Sigmoid colon (tissue), 6 donors: ENCODE measurements at regions not wholly inside any gene's neighbourhood (a gene's known extent, or its start where the extent isn't known, plus 50 kb on each side); places are given as distances from the start of the nearest gene placed in this dataset.

Source experiments
- DNase-seq: peaks from one replicate; pipeline ENCODE4 v3.0.0-alpha.2; 2019
- H3K27ac ChIP-seq, 4 donors: fragments of 200-600 bp; sonication (generic); one replicate each; pipeline ENCODE4 v1.5.1; 2016 to 2019; ENCODE audit warnings: mild to moderate bottlenecking in 1 of 4
- H3K27me3 ChIP-seq, 3 donors: fragments of 200-600 bp; sonication (generic); one replicate each; pipeline ENCODE4 v1.5.1; 2019; ENCODE audit warnings: mild to moderate bottlenecking in 1 of 3
- H3K36me3 ChIP-seq, 4 donors: fragments of 200-600 bp; sonication (generic); one replicate each; pipeline ENCODE4 v1.5.1; 2016 to 2019
- H3K4me1 ChIP-seq, 4 donors: fragments of 200-600 bp; sonication (generic); one replicate each; pipeline ENCODE4 v1.5.1; 2017 to 2019
- H3K4me3 ChIP-seq, 4 donors: fragments of 200-600 bp; sonication (generic); one replicate each; pipeline ENCODE4 v1.5.1; 2017 to 2019; ENCODE audit warnings: mild to moderate bottlenecking in 2 of 4, moderate library complexity in 1 of 4
- H3K9me3 ChIP-seq, 4 donors: fragments of 200-600 bp in 3 of 4; sonication (generic) in 3 of 4; one replicate each; pipeline versions ENCODE4 v1.5.1 to v1.6.1; 2013 to 2019
- CTCF ChIP-seq, 4 experiments: fragments of 450-650 bp in 3 of 4; fragments of 200-600 bp in 1 of 4; IDR thresholded peaks; one replicate each; pipeline ENCODE4 v1.5.1; 2016 to 2019; ENCODE audit warnings: antibody characterized with exemption in 4 of 4, mild to moderate bottlenecking in 3 of 4, moderate library complexity in 2 of 4
- EP300 ChIP-seq, 4 donors: sonication (generic); formaldehyde crosslinking; IDR thresholded peaks; one replicate each; pipeline ENCODE4 v1.6.1; 2017; ENCODE audit warnings: antibody characterized with exemption in 4 of 4
- POLR2A ChIP-seq, 2 donors: fragments of 450-650 bp; IDR thresholded peaks; one replicate each; pipeline ENCODE4 v1.6.1; 2016; ENCODE audit warnings: antibody characterized with exemption in 2 of 2, mild to moderate bottlenecking in 2 of 2, moderate library complexity in 2 of 2
- POLR2AphosphoS5 ChIP-seq, 4 donors: sonication (generic); formaldehyde crosslinking; IDR thresholded peaks; one replicate each; pipeline ENCODE4 v1.6.1; 2017; ENCODE audit warnings: antibody characterized with exemption in 4 of 4
- WGBS, 2 donors: extraction: QIAGEN DNeasy Blood & Tissue Kit; methylation state at CpG; one replicate each; pipeline ENCODE4 v1.1.7; 2013; 5-methylcytosine and 5-hydroxymethylcytosine counted together
- intact Hi-C: fragments of 100-400 bp; cut with DNase I; formaldehyde crosslinking; loops from one replicate; pipeline ENCODE4 v1.15.1; 2023
- donor health status: healthy with polysubstance abuse.
- donor health status: healthy.

- TF ChIP-seq POLR2A (IDR thresholded peaks at IDR 0.05) (no peak), EP300 (IDR thresholded peaks at IDR 0.05) (no peak), POLR2AphosphoS5 (IDR thresholded peaks at IDR 0.05) (no peak), CTCF (IDR thresholded peaks at IDR 0.05) (no peak)
- intact Hi-C loops = loop anchor here (10.0 kb wide), 1 partner anchor 511 kb away; no protein-coding TSS in a partner anchor
- peaks cover 0 to 65% (median 45%) of the 10 kb centered on the region in 4 donors for H3K4me1 ChIP-seq
- 95 to 97% methylated on average over 36 of the region's 36 CpGs for WGBS, 2 donors
- no peaks in the 10 kb centered on the region for H3K36me3 ChIP-seq
- no peaks in the 10 kb centered on the region for H3K27me3 ChIP-seq
- DNase-seq = no peak
- peak overlapping the region in 1 of 4 donors; percentile 86 for H3K27ac ChIP-seq
- no peak overlapping the region for H3K4me3 ChIP-seq
- H3K9me3 ChIP-seq = no peaks in the 10 kb centered on the region
Measured at GRCh38 chr3:11093823-11094340, 60.4 kb upstream of the HRH1 start.

GRCh38 chr3:11095932-11096265 is 58.4 kb upstream of the HRH1 start:
- TF ChIP-seq EP300 (IDR thresholded peaks at IDR 0.05) (no peak), POLR2AphosphoS5 (IDR thresholded peaks at IDR 0.05) (no peak), POLR2A (IDR thresholded peaks at IDR 0.05) (no peak), CTCF (IDR thresholded peaks at IDR 0.05) (no peak)
- peaks cover 0 to 60% (median 43%) of the 10 kb centered on the region in 4 donors for H3K4me1 ChIP-seq
- no peak for DNase-seq
- H3K9me3 ChIP-seq = no peaks in the 10 kb centered on the region
- peak overlapping the region in 2 of 4 donors; percentile 37 to 43 for H3K4me3 ChIP-seq
- intact Hi-C loops = loop anchor here (5.0 to 10.0 kb wide), 3 partner anchors 61 to 509 kb away; no protein-coding TSS in a partner anchor
- 67 to 79% methylated on average over 8 of the region's 8 CpGs for WGBS, 2 donors
- no peaks in the 10 kb centered on the region for H3K36me3 ChIP-seq
- peak overlapping the region; percentile 83 to 91 (median 87) for H3K27ac ChIP-seq
- H3K27me3 ChIP-seq = no peaks in the 10 kb centered on the region

- Histone ChIP-seq H3K4me1 (peaks cover 0 to 54% (median 37%) of the 10 kb centered on the region in 4 donors), H3K36me3 (no peaks in the 10 kb centered on the region), H3K9me3 (no peaks in the 10 kb centered on the region), H3K4me3 (peak overlapping the region in 3 of 4 donors; percentile 30 to 43 (median 37)), H3K27ac (peak overlapping the region; percentile 83 to 91 (median 87)), H3K27me3 (no peaks in the 10 kb centered on the region)
- 15% methylated on average over 23 of the region's 23 CpGs for WGBS, 2 donors
- peak; percentile 91 for DNase-seq
- TF ChIP-seq EP300 (IDR thresholded peaks at IDR 0.05) = peak in 2 of 4 donors; percentile 42 to 59
- peak; percentile 66 to 86 (median 80) for TF ChIP-seq POLR2AphosphoS5 (IDR thresholded peaks at IDR 0.05)
- TF ChIP-seq POLR2A (IDR thresholded peaks at IDR 0.05) = no peak
- intact Hi-C loops = loop anchor here (5.0 to 10.0 kb wide), 3 partner anchors 61 to 508 kb away; no protein-coding TSS in a partner anchor
Measured at GRCh38 chr3:11096266-11097139, 57.8 kb upstream of the HRH1 start.

- TF ChIP-seq EP300 (IDR thresholded peaks at IDR 0.05) = no peak
- no peak for TF ChIP-seq POLR2A (IDR thresholded peaks at IDR 0.05)
- no peak for TF ChIP-seq CTCF (IDR thresholded peaks at IDR 0.05)
- no peak for DNase-seq
- Histone ChIP-seq H3K27ac (no peak overlapping the region), H3K9me3 (no peaks in the 10 kb centered on the region), H3K4me3 (no peak overlapping the region), H3K27me3 (no peaks in the 10 kb centered on the region), H3K36me3 (no peaks in the 10 kb centered on the region), H3K4me1 (peaks cover 0 to 37% (median 25%) of the 10 kb centered on the region in 4 donors)
- intact Hi-C loops = loop anchor here (5.0 to 10.0 kb wide), 3 partner anchors 58 to 505 kb away; no protein-coding TSS in a partner anchor
Measured at GRCh38 chr3:11099306-11099705, 55.0 kb upstream of the HRH1 start.
